ENCODE measurements at regions not wholly inside any gene's neighbourhood (a gene's known extent, or its start where the extent isn't known, plus 50 kb on each side); places are given as distances from the start of the nearest gene placed in this dataset.

DNA sequence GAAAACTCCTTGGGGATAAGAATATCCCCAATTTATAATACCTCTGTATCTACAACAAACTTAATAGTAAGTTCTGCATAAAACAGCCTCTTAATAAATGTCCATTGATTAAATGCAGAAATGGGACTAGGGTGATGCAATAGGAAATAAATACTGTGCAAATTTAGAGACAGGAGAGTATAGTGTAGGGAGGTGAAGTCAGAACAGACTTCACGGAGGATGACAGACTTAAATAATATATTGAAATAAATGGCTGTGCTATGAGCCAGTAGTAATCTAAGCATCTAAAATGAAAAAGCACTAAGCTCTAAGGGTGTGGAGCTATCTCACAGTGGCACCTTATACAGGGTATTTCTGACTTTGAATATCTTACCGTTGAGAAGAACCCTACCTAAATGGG, 265.3 kb downstream of the GRIN2B start:
- H4K20me1 ChIP-seq (ENCODE audit: insufficient read depth, low read length) = no peaks in the 10 kb centered on the region
- TF ChIP-seq, protein P1, sequence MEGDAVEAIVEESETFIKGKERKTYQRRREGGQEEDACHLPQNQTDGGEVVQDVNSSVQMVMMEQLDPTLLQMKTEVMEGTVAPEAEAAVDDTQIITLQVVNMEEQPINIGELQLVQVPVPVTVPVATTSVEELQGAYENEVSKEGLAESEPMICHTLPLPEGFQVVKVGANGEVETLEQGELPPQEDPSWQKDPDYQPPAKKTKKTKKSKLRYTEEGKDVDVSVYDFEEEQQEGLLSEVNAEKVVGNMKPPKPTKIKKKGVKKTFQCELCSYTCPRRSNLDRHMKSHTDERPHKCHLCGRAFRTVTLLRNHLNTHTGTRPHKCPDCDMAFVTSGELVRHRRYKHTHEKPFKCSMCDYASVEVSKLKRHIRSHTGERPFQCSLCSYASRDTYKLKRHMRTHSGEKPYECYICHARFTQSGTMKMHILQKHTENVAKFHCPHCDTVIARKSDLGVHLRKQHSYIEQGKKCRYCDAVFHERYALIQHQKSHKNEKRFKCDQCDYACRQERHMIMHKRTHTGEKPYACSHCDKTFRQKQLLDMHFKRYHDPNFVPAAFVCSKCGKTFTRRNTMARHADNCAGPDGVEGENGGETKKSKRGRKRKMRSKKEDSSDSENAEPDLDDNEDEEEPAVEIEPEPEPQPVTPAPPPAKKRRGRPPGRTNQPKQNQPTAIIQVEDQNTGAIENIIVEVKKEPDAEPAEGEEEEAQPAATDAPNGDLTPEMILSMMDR (IDR thresholded peaks at IDR 0.05; ENCODE audit: low read length) = no peak
- TF ChIP-seq EZH2 (optimal IDR thresholded peaks at IDR 0.05; ENCODE audit: low read depth, low read length) = no peak
- no peak for TF ChIP-seq EZH2phosphoT487 (IDR thresholded peaks at IDR 0.05; ENCODE audit: low read length)

DNA sequence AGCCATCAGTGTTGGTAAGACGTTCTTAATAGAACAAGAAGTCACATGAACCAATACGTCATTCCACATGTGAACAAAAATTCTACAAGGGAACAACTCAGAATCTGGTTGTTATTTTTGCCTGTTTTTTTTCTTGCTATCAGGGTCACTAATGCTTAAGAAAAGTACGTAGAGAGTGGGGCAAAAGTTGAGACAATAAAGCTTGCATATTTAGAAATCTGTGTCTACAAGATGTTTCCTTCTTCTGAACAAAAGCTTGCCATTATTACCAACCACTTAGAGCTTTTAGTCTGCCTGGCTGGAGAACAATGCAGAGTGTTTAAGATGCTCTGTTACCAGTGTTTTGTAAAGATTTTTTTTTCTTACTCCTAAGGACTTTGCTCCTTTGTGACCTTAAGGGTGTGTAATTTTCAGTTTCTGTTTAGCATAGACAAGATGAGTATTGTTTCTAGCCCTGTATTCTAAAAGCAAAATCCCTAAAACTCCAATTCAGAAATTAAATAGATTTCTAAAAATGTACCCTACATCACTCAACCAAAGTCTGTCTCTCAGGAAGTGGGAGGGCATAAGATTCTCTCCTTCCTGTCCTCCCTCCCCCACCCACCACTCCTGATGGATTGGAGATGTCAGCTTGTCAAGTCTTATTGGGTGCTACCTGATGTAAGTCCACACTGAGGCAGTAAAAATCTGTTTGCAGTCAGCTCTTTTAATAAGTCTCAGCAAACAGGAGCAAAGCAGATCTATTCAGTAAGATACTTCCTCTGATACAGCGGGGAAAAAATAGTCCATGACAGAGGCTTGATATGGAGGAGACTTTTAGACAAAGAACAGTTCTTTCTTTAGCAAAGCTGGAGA, 267.6 kb downstream of the GRIN2B start:
- H3K4me2 ChIP-seq (ENCODE audit: low read depth, low read length) = no peak overlapping the region
- no peak overlapping the region for H3K4me3 ChIP-seq (ENCODE audit: low read length)
- H3K36me3 ChIP-seq (replicated peaks; ENCODE audit: insufficient read depth, low read length) = no peaks in the 10 kb centered on the region
- no peaks in the 10 kb centered on the region for H3F3A ChIP-seq (ENCODE audit: insufficient read depth, low read length)
- H3K9me3 ChIP-seq (replicated peaks; ENCODE audit: insufficient read depth, low read length) = no peaks in the 10 kb centered on the region
- no peak overlapping the region for H3K9ac ChIP-seq (ENCODE audit: low read length)
- DNase-seq = peak; percentile 7
- no peaks in the 10 kb centered on the region for H3K9me2 ChIP-seq (replicated peaks; ENCODE audit: insufficient read depth, low read length)
- no peaks in the 10 kb centered on the region for H3K4me1 ChIP-seq (ENCODE audit: low read length)
- 0 out of 2 replicates have a peak overlapping the region, but pooled peaks have one; percentile 10 for H2AFZ ChIP-seq (ENCODE audit: low read length)
- H3K27me3 ChIP-seq (replicated peaks; ENCODE audit: insufficient read depth, low read length) = no peaks in the 10 kb centered on the region
- TF ChIP-seq EZH2phosphoT487 (IDR thresholded peaks at IDR 0.05; ENCODE audit: low read length) = no peak
- TF ChIP-seq, protein P1 (IDR thresholded peaks at IDR 0.05; ENCODE audit: low read length) = no peak
- TF ChIP-seq EZH2 (optimal IDR thresholded peaks at IDR 0.05; ENCODE audit: low read depth, low read length) = no peak
- H3K79me2 ChIP-seq (ENCODE audit: low read length) = no peaks in the 10 kb centered on the region
- no peaks in the 10 kb centered on the region for H4K20me1 ChIP-seq (ENCODE audit: insufficient read depth, low read length)
- H3K27ac ChIP-seq (ENCODE audit: low read length) = no peak overlapping the region

More for the DNA sequence above, 265.3 kb downstream of the GRIN2B start:
- no peaks in the 10 kb centered on the region for H3F3A ChIP-seq (ENCODE audit: insufficient read depth, low read length)
- H3K4me2 ChIP-seq (ENCODE audit: low read depth, low read length) = no peak overlapping the region
- H3K9me2 ChIP-seq (replicated peaks; ENCODE audit: insufficient read depth, low read length) = no peaks in the 10 kb centered on the region
- H3K79me2 ChIP-seq (ENCODE audit: low read length) = no peaks in the 10 kb centered on the region
- H3K36me3 ChIP-seq (replicated peaks; ENCODE audit: insufficient read depth, low read length) = no peaks in the 10 kb centered on the region
- no peak overlapping the region for H2AFZ ChIP-seq (ENCODE audit: low read length)
- no peak overlapping the region for H3K4me3 ChIP-seq (ENCODE audit: low read length)
- no peak overlapping the region for H3K27ac ChIP-seq (ENCODE audit: low read length)
- H3K27me3 ChIP-seq (replicated peaks; ENCODE audit: insufficient read depth, low read length) = no peaks in the 10 kb centered on the region
- H3K4me1 ChIP-seq (ENCODE audit: low read length) = no peaks in the 10 kb centered on the region
- H3K9me3 ChIP-seq (replicated peaks; ENCODE audit: insufficient read depth, low read length) = no peaks in the 10 kb centered on the region
- no peak overlapping the region for H3K9ac ChIP-seq (ENCODE audit: low read length)
- no peak for DNase-seq

DNA sequence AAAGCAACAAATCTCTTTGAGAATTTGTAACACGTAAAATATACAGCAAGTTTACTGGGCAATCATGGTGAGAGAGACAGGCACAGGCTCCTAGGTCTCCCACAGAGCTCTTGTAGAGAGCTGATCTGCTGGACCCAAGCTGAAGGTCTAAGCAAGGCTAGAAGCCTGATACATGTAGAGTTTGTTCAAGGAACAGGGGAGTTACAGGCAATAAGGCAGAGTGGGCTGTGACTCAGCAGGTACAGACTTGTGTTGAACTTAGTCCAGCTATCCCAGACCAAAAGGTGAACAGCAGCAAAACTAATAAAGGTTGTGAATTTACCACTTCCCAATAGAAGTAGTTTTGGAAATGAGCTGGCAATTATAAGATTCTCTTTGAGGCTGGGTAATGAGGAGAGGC, 273.6 kb downstream of the GRIN2B start:
- H4K20me1 ChIP-seq (ENCODE audit: insufficient read depth, low read length) = no peaks in the 10 kb centered on the region
- no peak overlapping the region for H3K4me2 ChIP-seq (ENCODE audit: low read depth, low read length)
- no peaks in the 10 kb centered on the region for H3K4me1 ChIP-seq (ENCODE audit: low read length)
- TF ChIP-seq, protein P1 (IDR thresholded peaks at IDR 0.05; ENCODE audit: low read length) = no peak
- TF ChIP-seq EZH2 (optimal IDR thresholded peaks at IDR 0.05; ENCODE audit: low read depth, low read length) (no peak), EZH2phosphoT487 (IDR thresholded peaks at IDR 0.05; ENCODE audit: low read length) (no peak)
- no peaks in the 10 kb centered on the region for H3K27me3 ChIP-seq (replicated peaks; ENCODE audit: insufficient read depth, low read length)
- no peaks in the 10 kb centered on the region for H3K9me2 ChIP-seq (replicated peaks; ENCODE audit: insufficient read depth, low read length)
- no peak overlapping the region for H3K9ac ChIP-seq (ENCODE audit: low read length)
- H3F3A ChIP-seq (ENCODE audit: insufficient read depth, low read length) = no peaks in the 10 kb centered on the region
- H3K27ac ChIP-seq (ENCODE audit: low read length) = no peak overlapping the region
- H3K4me3 ChIP-seq (ENCODE audit: low read length) = no peak overlapping the region
- no peak overlapping the region for H2AFZ ChIP-seq (ENCODE audit: low read length)
- H3K9me3 ChIP-seq (replicated peaks; ENCODE audit: insufficient read depth, low read length) = no peaks in the 10 kb centered on the region
- no peaks in the 10 kb centered on the region for H3K36me3 ChIP-seq (replicated peaks; ENCODE audit: insufficient read depth, low read length)
- no peaks in the 10 kb centered on the region for H3K79me2 ChIP-seq (ENCODE audit: low read length)
- DNase-seq = no peak

Measured in MM.1S (cell line).